ENCODE measurements at regions not wholly inside any gene's neighbourhood (a gene's known extent, or its start where the extent isn't known, plus 50 kb on each side); places are given as distances from the start of the nearest gene placed in this dataset.

- Histone ChIP-seq H3K27ac (no peak overlapping the region), H3K4me2 (no peak overlapping the region), H3F3A (ENCODE audit: low read depth) (no peaks in the 10 kb centered on the region), H3K4me1 (peaks cover 7% of the 10 kb centered on the region), H3K9me3 (ENCODE audit: low read depth) (no peaks in the 10 kb centered on the region), H3K79me2 (ENCODE audit: low read depth) (no peaks in the 10 kb centered on the region), H2AFZ (replicated peaks) (no peak overlapping the region), H3K27me3 (no peaks in the 10 kb centered on the region), H3K4me3 (no peak overlapping the region), H3K9ac (no peak overlapping the region), H3K36me3 (no peaks in the 10 kb centered on the region), H4K20me1 (ENCODE audit: low read depth) (no peaks in the 10 kb centered on the region)
- peaks cover 25% of the 10 kb centered on the region for H3K4me1 Mint-ChIP-seq
- H3K27me3 Mint-ChIP-seq (ENCODE audit: insufficient read depth, low read depth), result peaks cover 31% of the 10 kb centered on the region
- no peak for TF ChIP-seq EZH2phosphoT487 (IDR thresholded peaks at IDR 0.05)
- no peak for TF ChIP-seq CTCF (IDR thresholded peaks at IDR 0.05)
- TF ChIP-seq EZH2 (IDR thresholded peaks at IDR 0.05), result no peak
- no peak for DNase-seq (ENCODE audit: low spot score)
- no peaks in the 10 kb centered on the region for H3K36me3 Mint-ChIP-seq
- peaks cover 2% of the 10 kb centered on the region for H3K9me3 Mint-ChIP-seq
- H3K4me3 Mint-ChIP-seq, result no peak overlapping the region
- H3K27ac Mint-ChIP-seq, result peak overlapping the region; percentile 32
Observed at GRCh38 chr13:111598747-111599146, 278.3 kb downstream of the TEX29 start.

- H3K4me3 ChIP-seq, result no peak overlapping the region
- peaks cover 7% of the 10 kb centered on the region for H3K4me1 ChIP-seq
- H3K27me3 ChIP-seq, result no peaks in the 10 kb centered on the region
- H2AFZ ChIP-seq (replicated peaks), result no peak overlapping the region
- no peak overlapping the region for H3K4me2 ChIP-seq
- no peaks in the 10 kb centered on the region for H3K36me3 ChIP-seq
- no peaks in the 10 kb centered on the region for H3K9me3 Mint-ChIP-seq
- no peaks in the 10 kb centered on the region for H4K20me1 ChIP-seq (ENCODE audit: low read depth)
- H3K79me2 ChIP-seq (ENCODE audit: low read depth), result no peaks in the 10 kb centered on the region
- H3K36me3 Mint-ChIP-seq, result no peaks in the 10 kb centered on the region
- DNase-seq (ENCODE audit: low spot score), result no peak
- H3K4me3 Mint-ChIP-seq, result no peak overlapping the region
- peaks cover 23% of the 10 kb centered on the region for H3K4me1 Mint-ChIP-seq
- H3F3A ChIP-seq (ENCODE audit: low read depth), result no peaks in the 10 kb centered on the region
- no peak for TF ChIP-seq EZH2phosphoT487 (IDR thresholded peaks at IDR 0.05)
- H3K27me3 Mint-ChIP-seq (ENCODE audit: insufficient read depth, low read depth), result peaks cover 31% of the 10 kb centered on the region
- no peaks in the 10 kb centered on the region for H3K9me3 ChIP-seq (ENCODE audit: low read depth)
- no peak overlapping the region for H3K27ac ChIP-seq
- H3K27ac Mint-ChIP-seq, result no peak overlapping the region
- no peak overlapping the region for H3K9ac ChIP-seq
Observed at GRCh38 chr13:111599791-111600190, 279.3 kb downstream of the TEX29 start.

GRCh38 chr13:111602874-111603273, 282.4 kb downstream of the TEX29 start:
- Mint-ChIP-seq H3K27me3 (ENCODE audit: insufficient read depth, low read depth) (peaks cover 23% of the 10 kb centered on the region), H3K4me1 (peaks cover 12% of the 10 kb centered on the region), H3K27ac (no peak overlapping the region), H3K4me3 (no peak overlapping the region), H3K36me3 (no peaks in the 10 kb centered on the region), H3K9me3 (no peaks in the 10 kb centered on the region)
- Histone ChIP-seq H3K36me3 (no peaks in the 10 kb centered on the region), H3F3A (ENCODE audit: low read depth) (no peaks in the 10 kb centered on the region), H3K9ac (no peak overlapping the region), H3K9me3 (ENCODE audit: low read depth) (no peaks in the 10 kb centered on the region), H3K4me3 (no peak overlapping the region), H3K4me2 (no peak overlapping the region), H3K79me2 (ENCODE audit: low read depth) (no peaks in the 10 kb centered on the region), H2AFZ (replicated peaks) (no peak overlapping the region), H3K27me3 (no peaks in the 10 kb centered on the region), H3K27ac (no peak overlapping the region), H4K20me1 (ENCODE audit: low read depth) (no peaks in the 10 kb centered on the region), H3K4me1 (no peaks in the 10 kb centered on the region)
- DNase-seq (ENCODE audit: low spot score), result no peak
- no peak for TF ChIP-seq CTCF (IDR thresholded peaks at IDR 0.05)
- no peak for TF ChIP-seq EZH2phosphoT487 (IDR thresholded peaks at IDR 0.05)
- TF ChIP-seq EZH2 (IDR thresholded peaks at IDR 0.05), result no peak

- peaks cover 17% of the 10 kb centered on the region for H3K27me3 Mint-ChIP-seq (ENCODE audit: insufficient read depth, low read depth)
- H3K36me3 Mint-ChIP-seq, result no peaks in the 10 kb centered on the region
- H3K27ac ChIP-seq, result no peak overlapping the region
- no peaks in the 10 kb centered on the region for H3K9me3 Mint-ChIP-seq
- H3K79me2 ChIP-seq (ENCODE audit: low read depth), result no peaks in the 10 kb centered on the region
- no peak overlapping the region for H3K27ac Mint-ChIP-seq
- no peak overlapping the region for H3K9ac ChIP-seq
- no peaks in the 10 kb centered on the region for H3K36me3 ChIP-seq
- TF ChIP-seq EZH2 (IDR thresholded peaks at IDR 0.05) (no peak), CTCF (IDR thresholded peaks at IDR 0.05) (peak; percentile 41)
- H4K20me1 ChIP-seq (ENCODE audit: low read depth), result no peaks in the 10 kb centered on the region
- no peak for DNase-seq (ENCODE audit: low spot score)
- H3K4me3 Mint-ChIP-seq, result no peak overlapping the region
- no peak overlapping the region for H3K4me2 ChIP-seq
- H3F3A ChIP-seq (ENCODE audit: low read depth), result no peaks in the 10 kb centered on the region
- no peaks in the 10 kb centered on the region for H3K27me3 ChIP-seq
- no peaks in the 10 kb centered on the region for H3K9me3 ChIP-seq (ENCODE audit: low read depth)
- H3K4me1 ChIP-seq, result no peaks in the 10 kb centered on the region
- no peak overlapping the region for H3K4me3 ChIP-seq
- H2AFZ ChIP-seq (replicated peaks), result peak overlapping the region; percentile 19
- peaks cover 6% of the 10 kb centered on the region for H3K4me1 Mint-ChIP-seq
Observed at GRCh38 chr13:111604097-111604496, 283.7 kb downstream of the TEX29 start.
